ENCODE measurements at regions not wholly inside any gene's neighbourhood (a gene's known extent, or its start where the extent isn't known, plus 50 kb on each side); places are given as distances from the start of the nearest gene placed in this dataset.

GRCh38 chr4:108359986-108360681, 191.4 kb upstream of the LEF1 start:
- 48 to 52% methylated on average over 10 of the region's 10 CpGs for WGBS, 2 donors
- Histone ChIP-seq H3K27me3 (no peaks in the 10 kb centered on the region), H3K9me3 (no peaks in the 10 kb centered on the region), H3K4me1 (no peaks in the 10 kb centered on the region), H3K4me3 (no peak overlapping the region), H3K27ac (no peak overlapping the region), H3K36me3 (no peaks in the 10 kb centered on the region)
- no peak for TF ChIP-seq CTCF (IDR thresholded peaks at IDR 0.05)
- FAIRE-seq (no peak), ATAC-seq (no peak), DNase-seq (no peak)
- intact Hi-C loops (cut with DNase I) = no loop called here

GRCh38 chr4:108359130-108359985, 190.6 kb upstream of the LEF1 start:
- FAIRE-seq (no peak), ATAC-seq (no peak), DNase-seq (no peak)
- no peaks in the 10 kb centered on the region for H3K4me1 ChIP-seq
- H3K36me3 ChIP-seq = no peaks in the 10 kb centered on the region
- H3K27me3 ChIP-seq = no peaks in the 10 kb centered on the region
- no peak overlapping the region for H3K27ac ChIP-seq
- intact Hi-C loops (cut with DNase I) = no loop called here
- 75 to 91% methylated on average over 5 of the region's 5 CpGs for WGBS, 2 donors
- H3K4me3 ChIP-seq = no peak overlapping the region
- H3K9me3 ChIP-seq = no peaks in the 10 kb centered on the region
- no peak for TF ChIP-seq CTCF (IDR thresholded peaks at IDR 0.05)

GRCh38 chr4:108355902-108356535, 187.3 kb upstream of the LEF1 start:
- Histone ChIP-seq H3K27ac (no peak overlapping the region), H3K9me3 (no peaks in the 10 kb centered on the region), H3K4me1 (no peaks in the 10 kb centered on the region), H3K27me3 (no peaks in the 10 kb centered on the region), H3K4me3 (no peak overlapping the region), H3K36me3 (no peaks in the 10 kb centered on the region)
- ATAC-seq (peak in 3 of 4 donors; percentile 8 to 35 (median 27)), FAIRE-seq (no peak), DNase-seq (no peak)
- 76 to 81% methylated on average over 7 of the region's 7 CpGs for WGBS, 2 donors
- intact Hi-C loops (cut with DNase I) = no loop called here
- TF ChIP-seq CTCF (IDR thresholded peaks at IDR 0.05) = no peak

DNA sequence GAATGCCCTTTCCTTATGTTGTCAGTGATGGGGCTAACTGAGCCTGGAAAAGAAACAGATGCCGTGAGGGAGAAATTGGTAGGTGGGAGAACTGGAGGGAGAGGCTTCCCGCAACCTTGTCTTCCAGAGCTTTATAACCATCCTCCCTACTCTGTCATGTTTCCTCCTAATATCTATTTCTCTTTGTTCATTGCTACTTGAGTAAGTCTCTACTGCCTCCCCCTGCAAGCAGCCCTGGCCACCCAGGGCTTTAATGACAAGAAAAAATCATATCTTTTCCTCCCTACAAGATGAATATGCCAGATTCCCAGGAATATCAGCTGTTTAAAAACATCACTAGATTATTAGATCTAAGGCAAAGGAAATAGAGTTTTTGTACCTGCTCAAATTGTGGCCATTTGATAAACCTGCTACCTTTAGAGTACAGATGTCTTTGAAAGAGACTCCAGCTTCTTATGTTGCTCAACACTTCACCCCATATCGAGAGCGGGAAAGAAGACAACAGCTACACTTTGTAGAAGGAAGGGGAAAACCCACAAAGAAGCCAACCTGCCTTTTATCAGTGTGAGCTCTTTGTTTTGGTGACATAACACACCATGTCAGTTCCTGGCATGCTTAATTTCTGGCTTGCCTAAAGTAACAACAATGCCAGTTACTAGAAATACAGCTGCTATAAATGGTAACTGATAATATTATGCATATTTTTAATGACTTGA, 186.6 kb upstream of the LEF1 start:
- intact Hi-C loops (cut with DNase I) = no loop called here
- ATAC-seq = peak in 3 of 4 donors; percentile 54 to 81 (median 69)
- no peak for FAIRE-seq
- 51 to 61% methylated on average over 4 of the region's 4 CpGs for WGBS, 2 donors
- TF ChIP-seq CTCF (IDR thresholded peaks at IDR 0.05) = no peak
- no peaks in the 10 kb centered on the region for H3K4me1 ChIP-seq
- no peaks in the 10 kb centered on the region for H3K36me3 ChIP-seq
- H3K27ac ChIP-seq = no peak overlapping the region
- no peaks in the 10 kb centered on the region for H3K27me3 ChIP-seq
- H3K4me3 ChIP-seq = no peak overlapping the region
- H3K9me3 ChIP-seq = no peaks in the 10 kb centered on the region
- no peak for DNase-seq
